ENCODE measurements at regions not wholly inside any gene's neighbourhood (a gene's known extent, or its start where the extent isn't known, plus 50 kb on each side); places are given as distances from the start of the nearest gene placed in this dataset.

DNA sequence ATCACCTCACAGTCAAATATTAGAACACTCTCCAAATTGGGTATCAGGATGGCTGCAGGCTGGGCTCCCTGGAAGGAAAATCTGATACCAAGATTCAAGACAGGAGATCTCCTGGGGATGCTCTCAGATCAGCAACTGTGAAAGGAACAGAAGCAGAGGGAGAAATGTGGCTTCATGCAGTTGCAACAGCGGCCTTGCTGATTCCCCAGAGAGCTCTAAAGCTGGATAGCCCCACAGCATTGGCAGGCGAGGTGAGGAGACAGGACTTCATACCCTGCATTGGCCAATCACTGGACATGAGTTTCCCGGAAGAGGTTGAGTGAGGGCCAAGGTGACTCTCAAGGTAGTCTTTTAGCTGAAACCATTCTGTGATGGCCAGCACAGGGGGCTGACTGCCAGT lies 190.6 kb downstream of the PTPN20 start:
- Mint-ChIP-seq H3K27me3 (ENCODE audit: insufficient read depth, unreplicated experiment) (no peaks in the 10 kb centered on the region), H3K36me3 (ENCODE audit: insufficient read depth, unreplicated experiment) (no peaks in the 10 kb centered on the region), H3K27ac (ENCODE audit: low read depth, unreplicated experiment) (no peak overlapping the region), H3K4me3 (ENCODE audit: unreplicated experiment) (no peak overlapping the region), H3K4me1 (ENCODE audit: insufficient read depth, unreplicated experiment) (no peaks in the 10 kb centered on the region), H3K9me3 (ENCODE audit: unreplicated experiment) (no peaks in the 10 kb centered on the region)
- intact Hi-C loops (cut with micrococcal nuclease) = no loop called here
- BruUV-seq (replicated peaks) = no TSS peak
- CTCF ChIA-PET = interaction anchor here (1.3 kb wide), 1 partner anchor 77 kb away, joined by 3 read pairs; no protein-coding TSS in a partner anchor
- TF ChIP-seq, protein P1, sequence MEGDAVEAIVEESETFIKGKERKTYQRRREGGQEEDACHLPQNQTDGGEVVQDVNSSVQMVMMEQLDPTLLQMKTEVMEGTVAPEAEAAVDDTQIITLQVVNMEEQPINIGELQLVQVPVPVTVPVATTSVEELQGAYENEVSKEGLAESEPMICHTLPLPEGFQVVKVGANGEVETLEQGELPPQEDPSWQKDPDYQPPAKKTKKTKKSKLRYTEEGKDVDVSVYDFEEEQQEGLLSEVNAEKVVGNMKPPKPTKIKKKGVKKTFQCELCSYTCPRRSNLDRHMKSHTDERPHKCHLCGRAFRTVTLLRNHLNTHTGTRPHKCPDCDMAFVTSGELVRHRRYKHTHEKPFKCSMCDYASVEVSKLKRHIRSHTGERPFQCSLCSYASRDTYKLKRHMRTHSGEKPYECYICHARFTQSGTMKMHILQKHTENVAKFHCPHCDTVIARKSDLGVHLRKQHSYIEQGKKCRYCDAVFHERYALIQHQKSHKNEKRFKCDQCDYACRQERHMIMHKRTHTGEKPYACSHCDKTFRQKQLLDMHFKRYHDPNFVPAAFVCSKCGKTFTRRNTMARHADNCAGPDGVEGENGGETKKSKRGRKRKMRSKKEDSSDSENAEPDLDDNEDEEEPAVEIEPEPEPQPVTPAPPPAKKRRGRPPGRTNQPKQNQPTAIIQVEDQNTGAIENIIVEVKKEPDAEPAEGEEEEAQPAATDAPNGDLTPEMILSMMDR (IDR thresholded peaks at IDR 0.05; ENCODE audit: unreplicated experiment) = no peak
- POLR2A ChIA-PET = interaction anchor here (1.1 kb wide), 1 partner anchor 72 kb away, joined by 3 read pairs; no protein-coding TSS in a partner anchor
- no peak for DNase-seq (ENCODE audit: unreplicated experiment)

DNA sequence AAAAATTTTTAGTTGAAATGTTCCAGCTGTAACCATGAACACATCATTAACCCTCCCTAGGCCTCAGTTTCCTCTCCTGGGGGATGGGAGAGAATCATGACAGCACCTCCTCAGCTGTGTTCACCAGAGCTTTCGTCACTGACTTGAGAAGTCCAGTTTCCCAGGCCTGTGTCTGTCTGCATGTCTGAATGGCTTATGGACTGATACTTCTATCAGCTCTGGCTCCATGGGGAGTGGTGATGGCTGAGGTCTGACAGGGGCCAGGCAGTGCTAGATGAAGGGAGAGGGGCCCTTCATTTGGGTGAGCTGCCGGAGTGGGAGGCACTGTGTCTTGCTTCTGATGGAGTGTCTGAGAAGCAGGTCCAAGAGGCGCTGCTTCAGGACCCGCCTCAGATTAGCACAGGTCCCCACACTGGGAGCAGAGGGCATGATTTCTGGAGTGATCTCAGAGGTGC lies 192.9 kb downstream of the PTPN20 start:
- POLR2A ChIA-PET = no interaction called here
- CTCF ChIA-PET = no interaction called here

DNA sequence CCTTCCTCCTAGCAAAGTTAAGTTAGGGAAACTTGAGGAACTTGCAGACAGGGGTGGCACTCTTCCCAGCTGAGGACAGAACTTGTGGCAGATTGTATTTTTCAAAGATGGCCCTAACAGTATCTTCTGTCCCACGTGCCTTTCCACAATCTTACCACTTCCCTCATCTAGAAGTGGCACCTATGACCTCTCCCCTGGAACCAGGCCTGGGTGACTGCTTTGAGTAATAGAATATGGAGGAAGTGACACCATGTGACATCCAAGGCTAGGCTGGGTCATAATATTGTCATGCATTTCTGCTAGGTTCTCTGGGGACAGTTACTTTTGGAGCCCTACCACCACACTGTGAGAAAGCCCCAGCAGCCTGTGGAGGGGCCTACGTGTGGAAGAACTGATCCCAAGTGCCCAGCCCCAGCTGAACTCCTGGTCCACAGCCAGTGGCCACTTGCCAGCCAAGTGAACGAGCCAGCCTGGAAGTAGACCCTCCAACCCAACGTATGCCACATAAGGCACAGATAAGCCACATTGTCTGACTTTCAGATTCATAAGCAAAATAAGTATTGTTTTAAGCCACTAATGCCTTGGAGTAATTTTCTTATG lies 193.7 kb downstream of the PTPN20 start:
- Mint-ChIP-seq H3K27me3 (ENCODE audit: insufficient read depth, unreplicated experiment) (no peaks in the 10 kb centered on the region), H3K36me3 (ENCODE audit: insufficient read depth, unreplicated experiment) (no peaks in the 10 kb centered on the region), H3K4me3 (ENCODE audit: unreplicated experiment) (no peak overlapping the region), H3K27ac (ENCODE audit: low read depth, unreplicated experiment) (no peak overlapping the region), H3K9me3 (ENCODE audit: unreplicated experiment) (no peaks in the 10 kb centered on the region), H3K4me1 (ENCODE audit: insufficient read depth, unreplicated experiment) (no peaks in the 10 kb centered on the region)
- intact Hi-C loops (cut with micrococcal nuclease) = no loop called here
- TF ChIP-seq, protein P1 (IDR thresholded peaks at IDR 0.05; ENCODE audit: unreplicated experiment) = no peak
- no TSS peak for BruUV-seq (replicated peaks)
- CTCF ChIA-PET = no interaction called here
- POLR2A ChIA-PET = no interaction called here
- no peak for DNase-seq (ENCODE audit: unreplicated experiment)

More for the DNA sequence above, 192.9 kb downstream of the PTPN20 start:
- Mint-ChIP-seq H3K27ac (ENCODE audit: low read depth, unreplicated experiment) (no peak overlapping the region), H3K27me3 (ENCODE audit: insufficient read depth, unreplicated experiment) (no peaks in the 10 kb centered on the region), H3K36me3 (ENCODE audit: insufficient read depth, unreplicated experiment) (no peaks in the 10 kb centered on the region), H3K4me1 (ENCODE audit: insufficient read depth, unreplicated experiment) (no peaks in the 10 kb centered on the region), H3K4me3 (ENCODE audit: unreplicated experiment) (no peak overlapping the region), H3K9me3 (ENCODE audit: unreplicated experiment) (no peaks in the 10 kb centered on the region)
- TF ChIP-seq, protein P1 (IDR thresholded peaks at IDR 0.05; ENCODE audit: unreplicated experiment) = no peak
- intact Hi-C loops (cut with micrococcal nuclease) = no loop called here
- no peak for DNase-seq (ENCODE audit: unreplicated experiment)
- BruUV-seq (replicated peaks) = no TSS peak

DNA sequence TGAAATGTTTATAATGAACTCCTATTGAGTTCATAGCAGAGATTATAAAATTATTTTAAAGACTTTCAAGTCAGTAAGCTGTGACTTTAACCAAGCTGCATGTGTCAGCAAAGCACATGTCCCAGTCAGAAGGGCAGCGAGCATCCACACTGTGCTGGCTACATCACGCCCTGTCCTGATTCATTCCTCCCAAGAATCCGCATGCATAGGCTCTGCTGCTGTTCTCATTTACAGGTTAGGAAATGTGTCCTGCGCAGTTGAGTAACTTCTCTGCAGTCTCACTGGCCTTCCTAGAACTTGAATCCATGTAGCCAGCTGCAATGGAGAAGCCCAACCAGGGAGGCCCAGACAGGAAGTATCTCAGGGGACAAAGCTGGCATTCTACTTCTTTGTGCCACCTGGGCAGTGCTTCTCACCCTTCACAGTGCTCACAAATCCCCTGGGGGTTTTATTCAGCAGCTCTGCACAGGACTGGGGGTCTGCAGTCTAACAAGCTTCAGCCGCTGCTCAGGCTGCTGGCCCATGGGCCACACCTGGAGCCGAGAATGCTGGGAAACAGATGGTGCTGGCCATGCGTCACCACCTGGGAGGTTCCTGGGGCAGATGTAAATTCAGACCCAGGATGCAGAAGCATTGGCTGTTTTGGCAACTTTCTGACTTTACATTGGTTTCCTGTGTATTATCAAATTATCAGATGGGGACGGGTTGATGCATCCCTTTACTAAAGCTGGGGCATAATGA lies 192.8 kb upstream of the GDF10 start:
- ChIA-PET POLR2A (no interaction called here), CTCF (interaction anchor here (1.2 kb wide), 1 partner anchor 205 kb away, joined by 3 read pairs; no protein-coding TSS in a partner anchor)
- no peak overlapping the region for H3K4me3 Mint-ChIP-seq (ENCODE audit: unreplicated experiment)

More for the DNA sequence above, 192.8 kb upstream of the GDF10 start:
- intact Hi-C loops (cut with micrococcal nuclease) = no loop called here
- no peaks in the 10 kb centered on the region for H3K4me1 Mint-ChIP-seq (ENCODE audit: insufficient read depth, unreplicated experiment)
- H3K36me3 Mint-ChIP-seq (ENCODE audit: insufficient read depth, unreplicated experiment) = no peaks in the 10 kb centered on the region
- DNase-seq (ENCODE audit: unreplicated experiment) = no peak
- TF ChIP-seq, protein P1 (IDR thresholded peaks at IDR 0.05; ENCODE audit: unreplicated experiment) = no peak
- H3K27ac Mint-ChIP-seq (ENCODE audit: low read depth, unreplicated experiment) = no peak overlapping the region
- no TSS peak for BruUV-seq (replicated peaks)
- H3K27me3 Mint-ChIP-seq (ENCODE audit: insufficient read depth, unreplicated experiment) = no peaks in the 10 kb centered on the region
- no peaks in the 10 kb centered on the region for H3K9me3 Mint-ChIP-seq (ENCODE audit: unreplicated experiment)
